Lower lobe of right lung (tissue), 2 donors: ENCODE measurements at regions not wholly inside any gene's neighbourhood (a gene's known extent, or its start where the extent isn't known, plus 50 kb on each side); places are given as distances from the start of the nearest gene placed in this dataset.
"Not testable (repeated sequence)": the region's sequence is repeated elsewhere in the genome, so short reads cannot be mapped to it uniquely, and the experiment has no call there.

ENCODE experiments used
- ATAC-seq, 2 donors: fragments of 200-7000 bp; cut with Tn5 transposase; one replicate each; pipeline ENCODE4 v1.9.1; 2020 to 2022; ENCODE audit warnings: mild to moderate bottlenecking in 2 of 2, moderate library complexity in 2 of 2
- DNase-seq: peaks from one replicate; pipeline ENCODE4 v3.0.0-alpha.2; 2020
- H3K27ac ChIP-seq: fragments of 200-600 bp; one replicate; pipeline ENCODE4 v1.8.0; 2022
- H3K27me3 ChIP-seq: fragments of 200-600 bp; one replicate; pipeline ENCODE4 v1.8.0; 2022; ENCODE audit warnings: low read depth
- H3K36me3 ChIP-seq: fragments of 200-600 bp; one replicate; pipeline ENCODE4 v1.8.0; 2022; ENCODE audit warnings: mild to moderate bottlenecking
- H3K4me1 ChIP-seq: fragments of 200-600 bp; one replicate; pipeline ENCODE4 v1.8.0; 2022
- H3K4me3 ChIP-seq: fragments of 200-600 bp; one replicate; pipeline ENCODE4 v1.8.0; 2022; ENCODE audit warnings: mild to moderate bottlenecking
- H3K9me3 ChIP-seq: fragments of 200-600 bp; one replicate; pipeline ENCODE4 v1.8.0; 2022
- CTCF ChIP-seq: fragments of 200-600 bp; IDR thresholded peaks from one replicate; pipeline ENCODE4 v1.8.0; 2022; ENCODE audit warnings: antibody characterized with exemption, mild to moderate bottlenecking
- intact Hi-C: fragments of 100-400 bp; cut with DNase I; formaldehyde crosslinking; loops from one replicate; pipeline ENCODE4 v1.11.0; 2022
- donor health status: DM: no; HTN: yes; CAD: no; lungs with severe emphysema.

GRCh38 chr9:2274762-2275161 is 259.6 kb downstream of the SMARCA2 start:
- intact Hi-C loops = no loop called here
- no peaks in the 10 kb centered on the region for H3K4me1 ChIP-seq
- no peaks in the 10 kb centered on the region for H3K27me3 ChIP-seq
- TF ChIP-seq CTCF = no peak
- no peak overlapping the region for H3K27ac ChIP-seq
- no peak overlapping the region for H3K4me3 ChIP-seq
- H3K9me3 ChIP-seq = no peaks in the 10 kb centered on the region
- ATAC-seq (no peak), DNase-seq (no peak)
- H3K36me3 ChIP-seq = no peaks in the 10 kb centered on the region

GRCh38 chr9:2276296-2276695 is 261.1 kb downstream of the SMARCA2 start:
- Histone ChIP-seq H3K4me1 (no peaks in the 10 kb centered on the region), H3K27ac (no peak overlapping the region), H3K9me3 (no peaks in the 10 kb centered on the region), H3K4me3 (no peak overlapping the region), H3K27me3 (no peaks in the 10 kb centered on the region), H3K36me3 (no peaks in the 10 kb centered on the region)
- TF ChIP-seq CTCF = no peak
- ATAC-seq (no peak), DNase-seq (no peak)
- intact Hi-C loops = no loop called here

- H3K27ac ChIP-seq, H3K4me1 ChIP-seq, H3K4me3 ChIP-seq, intact Hi-C loops, H3K27me3 ChIP-seq, ATAC-seq, H3K9me3 ChIP-seq, H3K36me3 ChIP-seq, DNase-seq: not testable (repeated sequence)
Observed at GRCh38 chr9:2277133-2277532, 262.0 kb downstream of the SMARCA2 start.

- intact Hi-C loops, H3K36me3 ChIP-seq, H3K27ac ChIP-seq, DNase-seq, H3K4me3 ChIP-seq, ATAC-seq, H3K4me1 ChIP-seq, H3K27me3 ChIP-seq, H3K9me3 ChIP-seq: not testable (repeated sequence)
Observed at GRCh38 chr9:2277644-2278043, 262.5 kb downstream of the SMARCA2 start.

- H3K4me1 ChIP-seq, H3K4me3 ChIP-seq, H3K36me3 ChIP-seq, ATAC-seq, intact Hi-C loops, H3K27me3 ChIP-seq, H3K9me3 ChIP-seq: not testable (repeated sequence)
- H3K27ac ChIP-seq = peak overlapping the region; percentile 32
- peak; percentile 72 for DNase-seq
Observed at GRCh38 chr9:2279138-2279537, 264.0 kb downstream of the SMARCA2 start.

GRCh38 chr9:2281031-2281802 is 266.1 kb downstream of the SMARCA2 start:
- Histone ChIP-seq H3K9me3 (no peaks in the 10 kb centered on the region), H3K36me3 (no peaks in the 10 kb centered on the region), H3K27ac (no peak overlapping the region), H3K4me1 (no peaks in the 10 kb centered on the region), H3K27me3 (no peaks in the 10 kb centered on the region), H3K4me3 (no peak overlapping the region)
- ATAC-seq (peak in 1 of 2 donors; percentile 74), DNase-seq (no peak)
- intact Hi-C loops = no loop called here
- no peak for TF ChIP-seq CTCF

GRCh38 chr9:2281803-2282185 is 266.6 kb downstream of the SMARCA2 start:
- Histone ChIP-seq H3K4me1 (no peaks in the 10 kb centered on the region), H3K9me3 (no peaks in the 10 kb centered on the region), H3K27me3 (no peaks in the 10 kb centered on the region), H3K36me3 (no peaks in the 10 kb centered on the region), H3K4me3 (no peak overlapping the region), H3K27ac (no peak overlapping the region)
- DNase-seq (no peak), ATAC-seq (no peak)
- no peak for TF ChIP-seq CTCF
- intact Hi-C loops = no loop called here
